Breast epithelium (tissue), 3 donors: ENCODE measurements at regions not wholly inside any gene's neighbourhood (a gene's known extent, or its start where the extent isn't known, plus 50 kb on each side); places are given as distances from the start of the nearest gene placed in this dataset.

Experiments used
- POLR2A ChIP-seq: fragments of 450-650 bp; IDR thresholded peaks from one replicate; pipeline ENCODE4 v1.6.1; 2016; ENCODE audit warnings: antibody characterized with exemption, mild to moderate bottlenecking, moderate library complexity
- POLR2AphosphoS5 ChIP-seq, 3 donors: sonication (generic); formaldehyde crosslinking; IDR thresholded peaks; one replicate each; pipeline ENCODE4 v1.6.1; 2017; ENCODE audit warnings: antibody characterized with exemption in 3 of 3
- TF ChIP-seq, protein P1 (sequence below), 3 donors: fragments of 450-650 bp; IDR thresholded peaks; one replicate each; pipeline ENCODE4 v1.5.1; 2016 to 2017; ENCODE audit warnings: antibody characterized with exemption in 3 of 3, mild to moderate bottlenecking in 3 of 3, moderate library complexity in 3 of 3

DNA sequence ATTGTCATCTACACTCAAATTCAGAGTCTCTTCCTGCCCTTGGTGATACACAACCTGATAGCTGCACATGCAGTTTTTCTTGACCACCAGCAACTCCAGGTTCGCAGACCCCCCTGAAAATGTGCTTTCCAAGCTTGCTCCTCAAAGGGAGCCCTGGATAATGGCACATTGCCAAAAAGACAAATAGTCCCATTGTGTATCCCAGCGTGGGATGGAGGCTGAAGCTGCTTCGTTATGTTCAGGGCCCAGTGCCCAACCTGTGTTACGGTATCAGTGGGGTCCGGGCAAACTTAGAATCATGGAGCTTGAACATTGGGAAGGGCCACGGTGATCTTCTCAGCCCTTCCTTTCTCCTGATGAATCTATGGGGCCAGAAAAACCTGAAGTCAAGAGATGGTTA, 173.0 kb downstream of the TEX29 start:
- TF ChIP-seq, protein P1, sequence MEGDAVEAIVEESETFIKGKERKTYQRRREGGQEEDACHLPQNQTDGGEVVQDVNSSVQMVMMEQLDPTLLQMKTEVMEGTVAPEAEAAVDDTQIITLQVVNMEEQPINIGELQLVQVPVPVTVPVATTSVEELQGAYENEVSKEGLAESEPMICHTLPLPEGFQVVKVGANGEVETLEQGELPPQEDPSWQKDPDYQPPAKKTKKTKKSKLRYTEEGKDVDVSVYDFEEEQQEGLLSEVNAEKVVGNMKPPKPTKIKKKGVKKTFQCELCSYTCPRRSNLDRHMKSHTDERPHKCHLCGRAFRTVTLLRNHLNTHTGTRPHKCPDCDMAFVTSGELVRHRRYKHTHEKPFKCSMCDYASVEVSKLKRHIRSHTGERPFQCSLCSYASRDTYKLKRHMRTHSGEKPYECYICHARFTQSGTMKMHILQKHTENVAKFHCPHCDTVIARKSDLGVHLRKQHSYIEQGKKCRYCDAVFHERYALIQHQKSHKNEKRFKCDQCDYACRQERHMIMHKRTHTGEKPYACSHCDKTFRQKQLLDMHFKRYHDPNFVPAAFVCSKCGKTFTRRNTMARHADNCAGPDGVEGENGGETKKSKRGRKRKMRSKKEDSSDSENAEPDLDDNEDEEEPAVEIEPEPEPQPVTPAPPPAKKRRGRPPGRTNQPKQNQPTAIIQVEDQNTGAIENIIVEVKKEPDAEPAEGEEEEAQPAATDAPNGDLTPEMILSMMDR (IDR thresholded peaks at IDR 0.05): no peak
- no peak for TF ChIP-seq POLR2AphosphoS5 (IDR thresholded peaks at IDR 0.05)
- TF ChIP-seq POLR2A: no peak
